ENCODE measurements at regions not wholly inside any gene's neighbourhood (a gene's known extent, or its start where the extent isn't known, plus 50 kb on each side); places are given as distances from the start of the nearest gene placed in this dataset.
"Not testable (repeated sequence)": the region's sequence is repeated elsewhere in the genome, so short reads cannot be mapped to it uniquely, and the experiment has no call there.

DNA sequence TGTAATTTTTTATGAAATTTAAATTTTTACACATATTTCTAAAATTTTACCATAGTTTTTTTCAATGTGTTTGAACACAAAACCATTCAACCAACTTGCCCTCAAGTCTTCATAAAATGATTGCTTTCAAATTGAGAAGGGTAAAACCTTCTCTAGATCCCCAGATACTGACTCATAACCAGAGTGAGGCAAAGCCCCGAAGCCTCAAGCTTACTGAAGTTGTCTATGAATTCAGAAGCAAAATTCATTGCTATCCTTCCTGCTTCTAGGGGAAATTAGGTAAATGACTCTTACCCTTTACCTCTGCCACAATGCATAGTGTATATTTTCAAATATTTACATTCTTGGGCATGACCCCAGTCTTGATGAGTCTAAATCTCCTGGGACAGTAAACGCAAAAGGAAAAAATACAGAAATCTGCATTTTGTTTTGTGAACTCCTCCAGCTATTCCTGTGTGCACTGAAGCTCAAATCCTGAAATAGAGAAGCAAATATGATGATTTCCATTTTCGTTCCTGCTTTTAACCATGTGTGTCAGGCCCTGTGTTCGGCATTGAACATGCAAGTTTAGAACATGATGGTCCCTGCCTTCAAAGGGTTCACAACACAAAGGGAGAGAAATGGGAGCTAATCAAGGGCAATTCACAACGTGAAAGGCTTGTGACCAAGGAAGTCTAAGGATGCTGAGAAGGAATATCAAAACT, 246.3 kb downstream of the SUCLG1 start:
- FAIRE-seq, result no peak

DNA sequence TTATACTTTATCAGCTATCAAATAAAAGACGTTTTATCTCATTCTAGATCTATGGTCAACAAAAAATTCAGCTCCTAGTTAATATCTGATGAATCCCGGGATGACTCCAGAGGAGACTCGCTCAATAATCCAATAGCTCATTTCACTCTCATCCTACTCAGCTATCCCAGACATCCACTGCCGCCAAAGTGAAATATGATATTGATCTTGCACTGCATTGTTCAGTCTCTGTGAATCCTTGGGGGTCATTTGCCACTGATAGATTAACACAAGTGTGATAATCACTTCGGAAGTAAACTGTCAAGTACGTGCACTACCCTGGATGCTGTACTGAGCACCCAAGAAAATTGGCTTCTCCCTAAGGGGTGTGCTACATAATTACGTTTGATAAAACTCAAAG, 249.1 kb downstream of the SUCLG1 start:
- FAIRE-seq, result no peak

- no peak for FAIRE-seq
These were observed 254.1 kb downstream of the SUCLG1 start for GRCh38 chr2:84204995-84205394.

DNA sequence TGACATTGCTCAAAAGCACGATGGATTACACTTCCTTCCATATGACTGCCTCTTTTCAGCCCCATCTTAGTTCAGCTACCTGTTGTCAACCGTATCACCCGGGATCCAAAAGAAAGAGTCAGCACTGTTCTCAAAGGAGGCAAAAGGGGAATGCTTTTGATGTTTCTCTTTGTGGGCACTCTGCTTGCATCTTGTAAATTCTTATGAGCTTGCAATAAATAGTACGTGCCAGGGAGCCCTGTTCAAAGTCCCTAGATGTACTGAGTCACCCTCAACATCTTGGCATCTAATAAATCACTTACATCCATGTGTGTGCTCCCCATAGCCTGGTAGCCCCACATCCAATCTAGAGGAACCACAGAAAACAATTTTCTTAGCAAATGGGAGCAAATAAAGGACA, 256.9 kb downstream of the SUCLG1 start:
- FAIRE-seq, result no peak

DNA sequence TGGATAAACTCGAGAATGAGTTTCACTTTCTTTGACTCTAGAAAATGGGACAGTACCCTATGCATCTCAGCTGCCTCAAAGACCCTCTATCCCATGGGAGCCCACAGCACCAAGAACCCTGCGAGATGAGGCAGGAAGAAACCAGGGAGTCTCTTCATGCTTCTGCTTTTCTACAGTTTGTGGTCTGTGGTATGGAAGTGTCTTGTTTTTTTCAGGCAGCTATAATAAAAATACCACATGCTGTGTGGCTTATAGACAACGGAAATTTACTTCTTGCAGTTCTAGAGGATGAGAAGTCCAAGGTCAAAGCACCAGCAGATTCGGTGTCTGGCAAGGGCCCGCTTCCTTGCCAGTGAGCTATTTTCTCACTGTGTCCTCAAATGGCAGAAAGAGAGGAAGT, 257.9 kb downstream of the SUCLG1 start:
- no peak for FAIRE-seq

- no peak for FAIRE-seq
These were observed 261.2 kb downstream of the SUCLG1 start for GRCh38 chr2:84197901-84198300.

GRCh38 chr2:84194949-84195644, 264.0 kb downstream of the SUCLG1 start:
- FAIRE-seq, result no peak

DNA sequence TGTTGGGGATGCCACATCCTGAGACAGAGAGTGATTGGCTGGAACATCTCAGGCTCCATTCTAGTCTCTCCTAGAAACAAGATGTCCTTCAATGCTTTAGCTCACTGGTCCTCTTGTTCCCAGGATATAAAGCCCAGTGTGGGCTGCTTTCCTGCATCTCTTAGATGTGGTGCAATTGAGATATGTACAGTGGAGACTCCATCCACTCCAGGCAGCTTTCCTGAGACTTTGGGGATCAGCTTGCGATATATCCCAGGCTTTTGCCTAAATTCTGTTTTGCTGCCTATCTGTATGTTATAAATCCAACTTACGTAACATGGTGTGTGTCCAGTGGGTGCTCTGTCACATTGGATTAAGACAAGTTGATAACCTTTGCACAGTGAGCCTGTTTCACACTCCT, 264.9 kb downstream of the SUCLG1 start:
- FAIRE-seq, result no peak

GRCh38 chr2:84187258-84187657, 271.8 kb downstream of the SUCLG1 start:
- no peak for FAIRE-seq

- FAIRE-seq, result no peak
These were observed 277.2 kb downstream of the SUCLG1 start for GRCh38 chr2:84181927-84182326.

- FAIRE-seq, result no peak
These were observed 281.3 kb downstream of the SUCLG1 start for GRCh38 chr2:84177733-84178132.

GRCh38 chr2:84175970-84176369, 283.1 kb downstream of the SUCLG1 start:
- no peak for FAIRE-seq

- FAIRE-seq, result no peak
These were observed 283.7 kb downstream of the SUCLG1 start for GRCh38 chr2:84175340-84175739.

DNA sequence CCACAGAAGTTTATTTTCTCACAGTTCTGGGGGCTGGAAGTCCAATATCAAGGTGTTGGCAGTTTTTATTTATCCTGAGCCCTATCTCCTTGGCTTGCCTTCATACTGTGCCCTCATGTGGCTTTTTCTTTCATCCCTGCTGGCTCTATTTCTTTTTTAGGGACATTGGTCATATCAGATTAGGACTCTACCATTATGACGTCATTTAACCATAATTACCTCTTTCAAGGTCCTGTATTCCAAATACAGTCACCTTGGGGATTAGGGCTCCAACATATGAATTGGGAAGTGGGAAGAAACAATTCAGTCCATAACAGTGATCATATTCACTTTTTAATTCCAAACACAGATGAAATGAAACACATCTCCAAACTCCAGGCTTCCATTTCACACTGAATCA, 286.0 kb downstream of the SUCLG1 start:
- FAIRE-seq, result no peak

DNA sequence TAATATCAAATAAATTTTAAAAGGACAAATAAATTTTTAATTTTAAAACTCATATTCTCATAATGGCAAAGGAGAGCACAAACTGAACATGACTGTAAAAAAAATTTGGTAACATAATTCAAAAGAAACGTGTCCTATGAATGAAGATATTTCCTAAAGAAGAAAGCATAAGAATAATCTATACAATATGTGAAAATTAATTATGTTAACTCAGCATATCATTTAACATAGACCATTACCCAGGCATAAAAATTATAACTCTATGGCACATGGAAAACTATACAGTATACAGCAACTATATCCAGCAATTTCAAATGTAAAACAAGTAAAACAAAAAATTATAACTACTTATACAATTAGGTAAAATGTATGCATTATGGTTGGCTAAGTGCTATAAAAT, 288.1 kb downstream of the SUCLG1 start:
- no peak for FAIRE-seq

DNA sequence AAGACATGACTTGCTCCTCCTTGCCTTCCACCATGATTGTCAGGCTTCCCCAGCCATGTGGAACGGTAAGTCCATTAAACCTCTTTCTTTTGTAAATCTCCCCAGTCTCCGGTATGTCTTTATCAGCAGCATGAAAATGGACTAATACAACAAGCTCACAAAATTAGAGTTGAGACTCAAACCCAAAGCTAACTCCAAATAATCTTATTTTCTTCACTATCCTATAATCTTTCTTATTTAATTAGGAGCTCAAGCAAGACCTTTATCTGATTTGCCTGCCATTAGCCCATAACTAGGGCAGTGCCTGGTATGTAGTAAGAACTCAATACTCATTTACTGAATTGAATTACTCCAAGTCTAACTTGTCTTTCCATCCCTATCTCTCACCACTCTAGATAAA, 289.2 kb downstream of the SUCLG1 start:
- no peak for FAIRE-seq

GRCh38 chr2:84168552-84168951, 290.5 kb downstream of the SUCLG1 start:
- not testable (repeated sequence) for FAIRE-seq

GRCh38 chr2:84165256-84165655, 293.8 kb downstream of the SUCLG1 start:
- FAIRE-seq, result no peak

GRCh38 chr2:84160453-84160852, 298.6 kb downstream of the SUCLG1 start:
- no peak for FAIRE-seq

DNA sequence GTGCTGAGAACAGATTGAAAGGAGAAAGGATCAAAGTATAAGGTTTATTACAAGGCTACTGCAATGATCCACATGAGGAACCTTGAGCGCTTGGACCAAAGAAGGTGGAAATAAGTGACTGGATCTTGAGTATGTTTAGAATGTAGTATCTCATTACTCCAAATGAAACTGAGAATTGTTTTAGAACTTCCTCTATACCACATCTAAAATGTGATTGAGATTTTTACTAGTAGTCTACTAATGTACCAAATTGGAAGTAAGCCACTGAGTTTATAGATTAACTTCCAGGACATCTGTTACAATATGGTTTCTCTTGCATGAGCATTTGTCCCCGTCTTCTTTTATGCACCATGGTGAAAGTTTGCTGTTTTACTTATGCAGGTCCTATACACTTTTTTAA, 300.5 kb downstream of the SUCLG1 start:
- no peak for FAIRE-seq

- no peak for FAIRE-seq
These were observed 306.6 kb downstream of the SUCLG1 start for GRCh38 chr2:84152462-84152861.

DNA sequence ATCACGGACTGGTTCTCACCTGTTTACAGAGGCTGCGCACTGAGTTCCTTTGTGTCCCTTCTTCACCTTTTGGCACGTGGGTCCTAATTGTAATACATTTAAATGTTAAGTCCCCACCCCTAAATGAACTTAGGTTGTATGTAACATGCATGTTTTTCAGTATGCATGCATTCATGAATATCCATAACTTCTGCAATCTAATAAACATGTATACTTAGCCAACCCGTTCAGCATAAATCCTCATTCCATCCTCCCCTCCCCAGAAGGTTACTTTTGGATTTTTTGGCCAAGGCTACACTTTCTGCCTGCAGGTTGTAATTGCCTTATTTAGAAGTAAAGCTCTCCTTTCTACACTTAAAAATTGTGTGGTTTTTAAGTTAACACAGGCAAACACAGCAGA, 314.7 kb downstream of the SUCLG1 start:
- no peak for FAIRE-seq

GRCh38 chr2:84137034-84137433, 322.0 kb downstream of the SUCLG1 start:
- FAIRE-seq, result no peak

- FAIRE-seq, result no peak
These were observed 326.7 kb downstream of the SUCLG1 start for GRCh38 chr2:84132370-84132769.

Measured in colon (tissue), 2 donors.